ENCODE measurements at regions not wholly inside any gene's neighbourhood (a gene's known extent, or its start where the extent isn't known, plus 50 kb on each side); places are given as distances from the start of the nearest gene placed in this dataset.

- no peak for TF ChIP-seq POLR2A (IDR thresholded peaks at IDR 0.05)
- TF ChIP-seq CTCF (IDR thresholded peaks at IDR 0.05) = no peak
- TF ChIP-seq POLR2AphosphoS5 (IDR thresholded peaks at IDR 0.05) = no peak
Measured at GRCh38 chr10:128429321-128429720, 303.1 kb upstream of the MKI67 start.

Measured in sigmoid colon (tissue), 4 donors.